22Rv1 (cell line): ENCODE measurements at regions not wholly inside any gene's neighbourhood (a gene's known extent, or its start where the extent isn't known, plus 50 kb on each side); places are given as distances from the start of the nearest gene placed in this dataset.

ENCODE experiments used
- H3K27ac ChIP-seq: fragments of 450-650 bp; 2 replicates; pipeline ENCODE4 v1.5.1; 2017
- CTCF ChIP-seq: fragments of 450-650 bp; IDR thresholded peaks from 2 replicates; pipeline ENCODE4 v1.5.1; 2017; ENCODE audit warnings: mild to moderate bottlenecking
- ZFX ChIP-seq: fragments of 450-650 bp; IDR thresholded peaks from 2 replicates; pipeline ENCODE4 v1.6.1; 2017; ENCODE audit warnings: antibody characterized with exemption, borderline replicate concordance

GRCh38 chr5:33308586-33308985 lies 132.2 kb upstream of the TARS1 start:
- H3K27ac ChIP-seq = peak overlapping the region; percentile 23; the same call in 1 of the 2 replicates
- no peak for TF ChIP-seq ZFX
- TF ChIP-seq CTCF = no peak

GRCh38 chr5:33309068-33309467 lies 131.7 kb upstream of the TARS1 start:
- peak overlapping the region; percentile 23; the same call in 1 of the 2 replicates for H3K27ac ChIP-seq
- TF ChIP-seq ZFX = no peak
- TF ChIP-seq CTCF = no peak

- H3K27ac ChIP-seq = peak overlapping the region; percentile 23; the same call in 1 of the 2 replicates
- no peak for TF ChIP-seq CTCF
- TF ChIP-seq ZFX = no peak
These were observed 131.0 kb upstream of the TARS1 start for GRCh38 chr5:33309536-33310345.

- TF ChIP-seq ZFX = no peak
- no peak for TF ChIP-seq CTCF
- H3K27ac ChIP-seq = no peak overlapping the region
These were observed 130.3 kb upstream of the TARS1 start for GRCh38 chr5:33310451-33310850.

DNA sequence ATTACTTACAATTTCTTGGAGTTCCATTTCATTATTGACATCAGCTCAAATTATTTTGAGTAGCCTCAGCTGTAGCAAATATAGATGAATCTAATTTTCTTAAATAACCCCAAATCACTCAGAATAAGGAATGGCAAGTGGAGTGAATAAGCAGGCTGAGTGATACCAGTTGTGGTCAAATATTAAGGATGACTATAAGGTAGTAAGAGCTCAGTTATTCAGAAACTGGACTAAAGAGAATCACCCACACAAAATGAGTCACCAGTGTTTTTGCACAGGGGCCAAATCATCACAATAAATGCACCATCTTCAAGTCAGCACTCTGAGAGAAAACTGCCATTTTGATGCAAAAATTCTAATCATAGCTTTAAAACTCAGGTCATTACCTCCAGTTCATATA lies 128.9 kb upstream of the TARS1 start:
- TF ChIP-seq CTCF (no peak), ZFX (no peak)
- H3K27ac ChIP-seq = no peak overlapping the region

GRCh38 chr5:33312571-33313549 lies 127.9 kb upstream of the TARS1 start:
- TF ChIP-seq CTCF (no peak), ZFX (no peak)
- H3K27ac ChIP-seq = peak overlapping the region; percentile 31; the same call in 1 of the 2 replicates
